ENCODE measurements at regions not wholly inside any gene's neighbourhood (a gene's known extent, or its start where the extent isn't known, plus 50 kb on each side); places are given as distances from the start of the nearest gene placed in this dataset.

- TF ChIP-seq HDAC6 (IDR thresholded peaks at IDR 0.05; ENCODE audit: low read depth, low read length), result no peak
Measured at GRCh38 chr6:91376686-91377085, 789.8 kb upstream of the MAP3K7 start (continued).

- POLR2A ChIA-PET (ENCODE audit: partially characterized antibody), result no interaction called here
- Histone ChIP-seq H2BK15ac (ENCODE audit: low read length) (no peak overlapping the region), H2BK120ac (replicated peaks; ENCODE audit: low read depth, low read length) (no peak overlapping the region), H3K9me3 (ENCODE audit: insufficient read depth in 2 of 2, low read depth in 1 of 2, low read length in 1 of 2) (no peaks in the 10 kb centered on the region), H3K18ac (ENCODE audit: extremely low read depth, low read length) (no peak overlapping the region), H3K14ac (ENCODE audit: insufficient read length) (no peak overlapping the region), H4K20me1 (replicated peaks in 1 of 2; ENCODE audit: control insufficient read depth in 1 of 2, insufficient read depth in 2 of 2, low read length in 2 of 2) (no peaks in the 10 kb centered on the region), H3K23me2 (ENCODE audit: low read depth, low read length) (no peaks in the 10 kb centered on the region), H3K27me3 (replicated peaks in 1 of 4; ENCODE audit: control insufficient read depth in 3 of 4, extremely low read depth in 1 of 4, insufficient read depth in 3 of 4, low read length in 3 of 4) (no peaks in the 10 kb centered on the region), H3K4me1 (replicated peaks in 1 of 4; ENCODE audit: control insufficient read depth in 3 of 4, insufficient read depth in 4 of 4, low read length in 3 of 4) (no peaks in the 10 kb centered on the region), H3K56ac (replicated peaks; ENCODE audit: insufficient read length, low read depth, low read length) (no peak overlapping the region), H3K4ac (replicated peaks; ENCODE audit: insufficient read length, low read depth, low read length) (no peak overlapping the region), H3K4me2 (ENCODE audit: insufficient read depth in 1 of 2, low read depth in 2 of 2, low read length in 2 of 2) (no peak overlapping the region), H4K91ac (replicated peaks; ENCODE audit: insufficient read length, low read length) (no peak overlapping the region), H3K27ac (ENCODE audit: low read depth, low read length) (no peak overlapping the region), H2BK20ac (ENCODE audit: low read length) (no peak overlapping the region), H3K79me2 (ENCODE audit: control insufficient read depth in 1 of 2, insufficient read depth in 2 of 2, low read length in 2 of 2) (no peaks in the 10 kb centered on the region), H3K36me3 (ENCODE audit: control insufficient read depth in 2 of 4, insufficient read depth in 4 of 4, low read length in 3 of 4) (no peaks in the 10 kb centered on the region), H3K9ac (replicated peaks in 1 of 4; ENCODE audit: extremely low read depth in 1 of 4, low read depth in 3 of 4, low read length in 3 of 4) (no peak overlapping the region), H3K79me1 (ENCODE audit: low read depth, low read length) (no peaks in the 10 kb centered on the region), H2AK5ac (ENCODE audit: low read depth, low read length) (no peak overlapping the region), H2BK5ac (ENCODE audit: low read depth, low read length) (no peak overlapping the region), H2BK12ac (ENCODE audit: low read depth, low read length) (no peak overlapping the region), H3K4me3 (ENCODE audit: extremely low read depth in 1 of 4, insufficient read depth in 2 of 4, low read depth in 3 of 4, low read length in 4 of 4) (no peak overlapping the region), H4K8ac (ENCODE audit: extremely low read depth, insufficient read depth, low read length) (no peak overlapping the region), H3K23ac (ENCODE audit: insufficient read length) (no peak overlapping the region), H4K5ac (ENCODE audit: insufficient read length, low read depth, low read length) (no peak overlapping the region), H2AFZ (ENCODE audit: low read length) (no peak overlapping the region)
- no peak for DNase-seq (ENCODE audit: low read depth in 1 of 2, low spot score in 2 of 2)
- CTCF ChIA-PET (ENCODE audit: partially characterized antibody), result interaction anchor here (0.6 to 1.8 kb wide), 4 partner anchors 13 to 160 kb away, joined by 3 to 5 read pairs (median 4); no protein-coding TSS in a partner anchor
- WGBS, 2 experiments (ENCODE audit: extremely low coverage in 1 of 2, insufficient coverage in 1 of 2, insufficient read length in 1 of 2, insufficient replicate concordance in 2 of 2, low coverage in 1 of 2, low lambda C conversion rate in 2 of 2, missing lambda C conversion rate in 1 of 2), result 87% methylated on average over 3 of the region's 3 CpGs; no CpG with 5 or more reads in 1 of the 2 experiments
- FAIRE-seq, result no peak
- no peak for TF ChIP-seq FOSL1 (IDR thresholded peaks at IDR 0.05; ENCODE audit: insufficient read depth, low read depth, low read length)
- TF ChIP-seq CTCF (IDR thresholded peaks at IDR 0.05; ENCODE audit: control extremely low read depth in 1 of 3, insufficient read depth in 1 of 3, low read depth in 1 of 3, low read length in 3 of 3), result no peak
- TF ChIP-seq JUND (IDR thresholded peaks at IDR 0.05; ENCODE audit: low read length), result no peak
- no peak for TF ChIP-seq HDAC6 (IDR thresholded peaks at IDR 0.05; ENCODE audit: low read depth, low read length)
- no peak for TF ChIP-seq SIN3A (conservative IDR thresholded peaks at IDR 0.05 in 1 of 2, IDR thresholded peaks at IDR 0.05 in 1 of 2; ENCODE audit: low read depth in 1 of 2, low read length in 2 of 2)
- no peak for TF ChIP-seq CBX8 (IDR thresholded peaks at IDR 0.05; ENCODE audit: borderline replicate concordance, low read depth, low read length)
- TF ChIP-seq RFX5 (IDR thresholded peaks at IDR 0.05; ENCODE audit: borderline replicate concordance, low read depth, low read length), result no peak
Measured at GRCh38 chr6:91366781-91367180, 779.9 kb upstream of the MAP3K7 start.

All from H1 (cell line).